GM12878 (cell line): ENCODE measurements at regions not wholly inside any gene's neighbourhood (a gene's known extent, or its start where the extent isn't known, plus 50 kb on each side); places are given as distances from the start of the nearest gene placed in this dataset.

Source experiments
- ATAC-seq: fragments of 200-7000 bp; cut with Tn5 transposase; 3 replicates; pipeline ENCODE4 v1.9.1; 2020; ENCODE audit warnings: mild to moderate bottlenecking, moderate library complexity
- BruUV-seq: library from RNA; stranded (reverse); fragments of 400-500 nt; replicated peaks from 2 replicates; lab custom pipeline; 2021; lab: Mats Ljungman, UMichigan
- CTCF ChIA-PET: fragments of 300-600 bp; sonication (Branson Sonifier 250); formaldehyde crosslinking; extraction: SDS; loops from one replicate; lab custom pipeline; 2021; ENCODE audit warnings: inconsistent platforms; lab: Yijun Ruan, JAX
- POLR2A ChIA-PET: fragments of 350-600 bp; formaldehyde crosslinking; extraction: SDS; loops from one replicate; lab custom pipeline; 2021; ENCODE audit warnings: inconsistent platforms; lab: Charles Lee
- RAD21 ChIA-PET: fragments of 300-600 bp; sonication (Branson Sonifier 250); formaldehyde crosslinking; loops from one replicate; lab custom pipeline; 2023; ENCODE audit warnings: antibody characterized with exemption; ENCODE audit not compliant: unreplicated experiment; lab: Charles Lee
- SMC1A ChIA-PET: fragments of 300-600 bp; sonication (Branson Sonifier 250); formaldehyde crosslinking; loops from one replicate; lab custom pipeline; 2023; ENCODE audit not compliant: unreplicated experiment, uncharacterized antibody; lab: Charles Lee
- DNase-seq: peaks from one replicate; pipeline ENCODE4 v3.0.0-alpha.2; 2011; ENCODE audit warnings: low read depth, low spot score
- FAIRE-seq: peaks from 3 replicates; lab custom pipeline; 2011; peaks lifted over from hg19 to GRCh38; lab: Jason Lieb, UNC
- H2AFZ ChIP-seq: 2 replicates; pipeline ENCODE4 v1.6.0; 2011; ENCODE audit warnings: low read depth, low read length, control low read depth; ENCODE audit not compliant: control insufficient read depth
- H3K27ac ChIP-seq: 2 replicates; pipeline ENCODE4 v1.5.1; 2011; ENCODE audit warnings: control low read depth; ENCODE audit not compliant: control insufficient read depth, insufficient read depth
- H3K27me3 ChIP-seq, 2 experiments: replicated peaks in 1 of 2; 2 replicates each; pipeline versions ENCODE4 v1.6.0 to v1.6.1; 2011; ENCODE audit warnings: low read length in 1 of 2; ENCODE audit not compliant: control insufficient read depth in 2 of 2, insufficient read depth in 2 of 2
- H3K36me3 ChIP-seq, 2 experiments: 2 replicates each; pipeline ENCODE4 v1.5.1; 2011; ENCODE audit warnings: low read length in 1 of 2; ENCODE audit not compliant: control insufficient read depth in 2 of 2, insufficient read depth in 2 of 2
- H3K4me1 ChIP-seq: 2 replicates; pipeline ENCODE4 v1.6.1; 2011; ENCODE audit warnings: mild to moderate bottlenecking, low read length, moderate library complexity, mixed read lengths; ENCODE audit not compliant: control insufficient read depth, insufficient read depth
- H3K4me2 ChIP-seq: 2 replicates; pipeline ENCODE4 v1.6.0; 2011; ENCODE audit warnings: control low read depth; ENCODE audit not compliant: control insufficient read depth, insufficient read depth
- H3K4me3 ChIP-seq: fragments of 200-600 bp; sonication (generic); 2 replicates; pipeline ENCODE4 v1.5.1; 2016
- H3K79me2 ChIP-seq: 2 replicates; pipeline ENCODE4 v1.6.0; 2011; ENCODE audit warnings: low read length; ENCODE audit not compliant: control insufficient read depth, insufficient read depth
- H3K9ac ChIP-seq: 2 replicates; pipeline ENCODE4 v1.8.0; 2011; ENCODE audit warnings: low read length, control low read depth, mixed read lengths; ENCODE audit not compliant: control insufficient read depth, insufficient read depth
- H3K9me3 ChIP-seq: replicated peaks from 3 replicates; pipeline ENCODE4 v1.5.1; 2011; ENCODE audit warnings: mild to moderate bottlenecking, low read length; ENCODE audit not compliant: control insufficient read depth, insufficient read depth
- H4K20me1 ChIP-seq: 2 replicates; pipeline ENCODE4 v1.6.0; 2011; ENCODE audit not compliant: control insufficient read depth, insufficient read depth
- SMC3 ChIP-seq: IDR thresholded peaks from 2 replicates; pipeline ENCODE4 v1.6.1; 2011; ENCODE audit warnings: low read length, improper control_type of control experiment, borderline replicate concordance
- WGBS: methylation state at CpG from one replicate; pipeline ENCODE4 v1.1.6; 2016; ENCODE audit warnings: low lambda C conversion rate; ENCODE audit not compliant: insufficient replicate concordance, insufficient coverage; ENCODE audit errors: missing lambda C conversion rate; 5-methylcytosine and 5-hydroxymethylcytosine counted together
- in situ Hi-C: fragments of 300-500 bp; cut with MboI; formaldehyde crosslinking; loops from 9 replicates; pipeline ENCODE4 v1.14.3; 2018; ENCODE audit warnings: mixed read lengths
- intact Hi-C: fragments of 100-400 bp; cut with micrococcal nuclease; formaldehyde crosslinking; loops from one replicate; pipeline ENCODE4 v1.14.2; 2022; ENCODE audit not compliant: unreplicated experiment
- TF ChIP-seq, protein P1 (sequence below): fragments of 450-650 bp; IDR thresholded peaks from 2 replicates; pipeline ENCODE4 v1.6.1; 2017; ENCODE audit warnings: mild to moderate bottlenecking

GRCh38 chr17:77308861-77309726, 168.3 kb downstream of the SEC14L1 start (continued):
- TF ChIP-seq, protein P1, sequence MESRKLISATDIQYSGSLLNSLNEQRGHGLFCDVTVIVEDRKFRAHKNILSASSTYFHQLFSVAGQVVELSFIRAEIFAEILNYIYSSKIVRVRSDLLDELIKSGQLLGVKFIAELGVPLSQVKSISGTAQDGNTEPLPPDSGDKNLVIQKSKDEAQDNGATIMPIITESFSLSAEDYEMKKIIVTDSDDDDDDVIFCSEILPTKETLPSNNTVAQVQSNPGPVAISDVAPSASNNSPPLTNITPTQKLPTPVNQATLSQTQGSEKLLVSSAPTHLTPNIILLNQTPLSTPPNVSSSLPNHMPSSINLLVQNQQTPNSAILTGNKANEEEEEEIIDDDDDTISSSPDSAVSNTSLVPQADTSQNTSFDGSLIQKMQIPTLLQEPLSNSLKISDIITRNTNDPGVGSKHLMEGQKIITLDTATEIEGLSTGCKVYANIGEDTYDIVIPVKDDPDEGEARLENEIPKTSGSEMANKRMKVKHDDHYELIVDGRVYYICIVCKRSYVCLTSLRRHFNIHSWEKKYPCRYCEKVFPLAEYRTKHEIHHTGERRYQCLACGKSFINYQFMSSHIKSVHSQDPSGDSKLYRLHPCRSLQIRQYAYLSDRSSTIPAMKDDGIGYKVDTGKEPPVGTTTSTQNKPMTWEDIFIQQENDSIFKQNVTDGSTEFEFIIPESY, result no peak
- TF ChIP-seq, all 136 proteins: peak for 0

GRCh38 chr17:77310336-77310735, 169.6 kb downstream of the SEC14L1 start:
- RAD21 ChIA-PET, result no interaction called here
- no TSS peak for BruUV-seq
- H3K9me3 ChIP-seq, result no peaks in the 10 kb centered on the region
- no peaks in the 10 kb centered on the region for H3K79me2 ChIP-seq
- H3K4me3 ChIP-seq, result no peak overlapping the region
- intact Hi-C loops (no loop called here), in situ Hi-C loops (no loop called here)
- TF ChIP-seq SMC3, result no peak
- no peaks in the 10 kb centered on the region for H4K20me1 ChIP-seq
- POLR2A ChIA-PET, result no interaction called here
- no peaks in the 10 kb centered on the region for H3K27me3 ChIP-seq
- H3K27ac ChIP-seq, result no peak overlapping the region
- H2AFZ ChIP-seq, result no peak overlapping the region
- ATAC-seq, result no peak
- SMC1A ChIA-PET, result no interaction called here
- H3K9ac ChIP-seq, result no peak overlapping the region
- 79% methylated on average over 19 of the region's 19 CpGs for WGBS
- DNase-seq, result no peak
- FAIRE-seq, result no peak
- H3K36me3 ChIP-seq, result no peaks in the 10 kb centered on the region; a peak in 2 of 4 replicates
- CTCF ChIA-PET, result no interaction called here
- no peak overlapping the region for H3K4me2 ChIP-seq
- no peaks in the 10 kb centered on the region for H3K4me1 ChIP-seq
